ENCODE measurements at regions not wholly inside any gene's neighbourhood (a gene's known extent, or its start where the extent isn't known, plus 50 kb on each side); places are given as distances from the start of the nearest gene placed in this dataset.

GRCh38 chr14:58733451-58734208 lies 95.9 kb downstream of the DACT1 start:
- no peak overlapping the region for H3K4me3 ChIP-seq (replicated peaks; ENCODE audit: low read depth, low read length)
- no peak for DNase-seq (ENCODE audit: extremely low read depth, low read depth)
- no peak for TF ChIP-seq CTCF (IDR thresholded peaks at IDR 0.05; ENCODE audit: low read depth, low read length, missing control alignments)

GRCh38 chr14:58735596-58735995 lies 97.8 kb downstream of the DACT1 start:
- H3K4me3 ChIP-seq (replicated peaks; ENCODE audit: low read depth, low read length), result no peak overlapping the region
- DNase-seq (ENCODE audit: extremely low read depth, low read depth), result no peak
- no peak for TF ChIP-seq CTCF (IDR thresholded peaks at IDR 0.05; ENCODE audit: low read depth, low read length, missing control alignments)

GRCh38 chr14:58736606-58737005 lies 98.8 kb downstream of the DACT1 start:
- no peak for TF ChIP-seq CTCF (IDR thresholded peaks at IDR 0.05; ENCODE audit: low read depth, low read length, missing control alignments)
- no peak overlapping the region for H3K4me3 ChIP-seq (replicated peaks; ENCODE audit: low read depth, low read length)
- DNase-seq (ENCODE audit: extremely low read depth, low read depth), result no peak

- no peak overlapping the region for H3K4me3 ChIP-seq (replicated peaks; ENCODE audit: low read depth, low read length)
- DNase-seq (ENCODE audit: extremely low read depth, low read depth), result no peak
These were observed 99.7 kb downstream of the DACT1 start for GRCh38 chr14:58737511-58737910.

GRCh38 chr14:58738189-58738836 lies 100.6 kb downstream of the DACT1 start:
- TF ChIP-seq CTCF (IDR thresholded peaks at IDR 0.05; ENCODE audit: low read depth, low read length, missing control alignments), result no peak
- no peak overlapping the region for H3K4me3 ChIP-seq (replicated peaks; ENCODE audit: low read depth, low read length)
- DNase-seq (ENCODE audit: extremely low read depth, low read depth), result peak; percentile 77

More at GRCh38 chr14:58737511-58737910, 99.7 kb downstream of the DACT1 start:
- no peak for TF ChIP-seq CTCF (IDR thresholded peaks at IDR 0.05; ENCODE audit: low read depth, low read length, missing control alignments)

- TF ChIP-seq CTCF (IDR thresholded peaks at IDR 0.05; ENCODE audit: low read depth, low read length, missing control alignments), result no peak
- H3K4me3 ChIP-seq (replicated peaks; ENCODE audit: low read depth, low read length), result no peak overlapping the region
- no peak for DNase-seq (ENCODE audit: extremely low read depth, low read depth)
These were observed 101.1 kb downstream of the DACT1 start for GRCh38 chr14:58738876-58739275.
